Lower leg skin (tissue), 4 donors: ENCODE measurements at regions not wholly inside any gene's neighbourhood (a gene's known extent, or its start where the extent isn't known, plus 50 kb on each side); places are given as distances from the start of the nearest gene placed in this dataset.

Source experiments
- DNase-seq, 2 donors: peaks; one replicate each; pipeline ENCODE4 v3.0.0-alpha.2; 2019; ENCODE audit warnings: low spot score in 2 of 2
- H3K4me3 ChIP-seq: fragments of 200-600 bp; sonication (generic); 2 replicates; pipeline ENCODE4 v1.5.1; 2017; ENCODE audit warnings: mild to moderate bottlenecking, low read depth; ENCODE audit not compliant: poor library complexity, severe bottlenecking
- POLR2A ChIP-seq, 2 donors: fragments of 450-650 bp; IDR thresholded peaks; one replicate each; pipeline ENCODE4 v1.6.1; 2016 to 2017; ENCODE audit warnings: antibody characterized with exemption in 2 of 2, mild to moderate bottlenecking in 1 of 2, moderate library complexity in 1 of 2
- WGBS, 2 donors: methylation state at CpG; one replicate each; pipeline ENCODE4 v1.1.5; 2018; 5-methylcytosine and 5-hydroxymethylcytosine counted together
- intact Hi-C: fragments of 100-400 bp; cut with DNase I; formaldehyde crosslinking; loops from one replicate; pipeline ENCODE4 v1.15.0; 2023; ENCODE audit warnings: low total_unique reads
- TF ChIP-seq, protein P1 (sequence below), 3 donors: fragments of 450-650 bp; IDR thresholded peaks; one replicate each; pipeline ENCODE4 v1.5.1; 2016; ENCODE audit warnings: antibody characterized with exemption in 3 of 3, mild to moderate bottlenecking in 3 of 3, moderate library complexity in 2 of 3

- 86 to 87% methylated on average over 2 of the region's 2 CpGs for WGBS, 2 donors
- H3K4me3 ChIP-seq, result no peak overlapping the region
- no peak for TF ChIP-seq POLR2A (IDR thresholded peaks at IDR 0.05)
- TF ChIP-seq, protein P1, sequence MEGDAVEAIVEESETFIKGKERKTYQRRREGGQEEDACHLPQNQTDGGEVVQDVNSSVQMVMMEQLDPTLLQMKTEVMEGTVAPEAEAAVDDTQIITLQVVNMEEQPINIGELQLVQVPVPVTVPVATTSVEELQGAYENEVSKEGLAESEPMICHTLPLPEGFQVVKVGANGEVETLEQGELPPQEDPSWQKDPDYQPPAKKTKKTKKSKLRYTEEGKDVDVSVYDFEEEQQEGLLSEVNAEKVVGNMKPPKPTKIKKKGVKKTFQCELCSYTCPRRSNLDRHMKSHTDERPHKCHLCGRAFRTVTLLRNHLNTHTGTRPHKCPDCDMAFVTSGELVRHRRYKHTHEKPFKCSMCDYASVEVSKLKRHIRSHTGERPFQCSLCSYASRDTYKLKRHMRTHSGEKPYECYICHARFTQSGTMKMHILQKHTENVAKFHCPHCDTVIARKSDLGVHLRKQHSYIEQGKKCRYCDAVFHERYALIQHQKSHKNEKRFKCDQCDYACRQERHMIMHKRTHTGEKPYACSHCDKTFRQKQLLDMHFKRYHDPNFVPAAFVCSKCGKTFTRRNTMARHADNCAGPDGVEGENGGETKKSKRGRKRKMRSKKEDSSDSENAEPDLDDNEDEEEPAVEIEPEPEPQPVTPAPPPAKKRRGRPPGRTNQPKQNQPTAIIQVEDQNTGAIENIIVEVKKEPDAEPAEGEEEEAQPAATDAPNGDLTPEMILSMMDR (IDR thresholded peaks at IDR 0.05), result no peak
- DNase-seq, result no peak
- intact Hi-C loops, result no loop called here
Measured at GRCh38 chr9:118729981-118730380, 639.3 kb downstream of the BRINP1 start.

GRCh38 chr9:118732998-118733397, 636.2 kb downstream of the BRINP1 start:
- TF ChIP-seq, protein P1 (IDR thresholded peaks at IDR 0.05), result no peak
- TF ChIP-seq POLR2A (IDR thresholded peaks at IDR 0.05), result no peak
- WGBS, 2 donors, result 0 to 43% methylated on average over 1 of the region's 1 CpG

GRCh38 chr9:118734696-118735095, 634.5 kb downstream of the BRINP1 start:
- no peak overlapping the region for H3K4me3 ChIP-seq
- TF ChIP-seq POLR2A (IDR thresholded peaks at IDR 0.05), result no peak
- TF ChIP-seq, protein P1 (IDR thresholded peaks at IDR 0.05), result no peak
- intact Hi-C loops, result no loop called here
- 39 to 41% methylated on average over 2 of the region's 2 CpGs for WGBS, 2 donors
- DNase-seq, result no peak

More at GRCh38 chr9:118732998-118733397, 636.2 kb downstream of the BRINP1 start:
- intact Hi-C loops, result no loop called here
- no peak overlapping the region for H3K4me3 ChIP-seq
- no peak for DNase-seq

DNA sequence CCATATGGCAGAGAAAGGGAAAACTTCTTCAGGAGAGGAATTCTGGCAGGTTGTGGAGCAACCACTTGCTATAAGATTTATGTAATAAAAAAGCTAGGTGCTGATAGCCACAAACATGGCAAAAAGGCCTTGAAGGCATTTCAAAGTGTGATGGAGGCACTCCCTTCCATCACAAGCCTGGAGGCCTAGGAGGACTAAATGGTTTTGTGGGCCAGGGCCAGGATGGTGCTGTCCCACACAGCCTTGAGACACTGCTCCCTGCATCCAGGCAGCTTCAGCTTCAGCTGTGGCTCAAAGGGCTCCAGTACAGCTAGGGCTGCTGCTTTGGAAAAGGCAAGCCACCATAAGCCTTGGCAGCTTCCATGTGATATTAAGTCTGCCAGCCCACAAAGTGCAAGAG, 632.8 kb downstream of the BRINP1 start:
- H3K4me3 ChIP-seq, result no peak overlapping the region
- intact Hi-C loops, result no loop called here
- DNase-seq, result no peak
- no peak for TF ChIP-seq POLR2A (IDR thresholded peaks at IDR 0.05)
- TF ChIP-seq, protein P1 (IDR thresholded peaks at IDR 0.05), result no peak

DNA sequence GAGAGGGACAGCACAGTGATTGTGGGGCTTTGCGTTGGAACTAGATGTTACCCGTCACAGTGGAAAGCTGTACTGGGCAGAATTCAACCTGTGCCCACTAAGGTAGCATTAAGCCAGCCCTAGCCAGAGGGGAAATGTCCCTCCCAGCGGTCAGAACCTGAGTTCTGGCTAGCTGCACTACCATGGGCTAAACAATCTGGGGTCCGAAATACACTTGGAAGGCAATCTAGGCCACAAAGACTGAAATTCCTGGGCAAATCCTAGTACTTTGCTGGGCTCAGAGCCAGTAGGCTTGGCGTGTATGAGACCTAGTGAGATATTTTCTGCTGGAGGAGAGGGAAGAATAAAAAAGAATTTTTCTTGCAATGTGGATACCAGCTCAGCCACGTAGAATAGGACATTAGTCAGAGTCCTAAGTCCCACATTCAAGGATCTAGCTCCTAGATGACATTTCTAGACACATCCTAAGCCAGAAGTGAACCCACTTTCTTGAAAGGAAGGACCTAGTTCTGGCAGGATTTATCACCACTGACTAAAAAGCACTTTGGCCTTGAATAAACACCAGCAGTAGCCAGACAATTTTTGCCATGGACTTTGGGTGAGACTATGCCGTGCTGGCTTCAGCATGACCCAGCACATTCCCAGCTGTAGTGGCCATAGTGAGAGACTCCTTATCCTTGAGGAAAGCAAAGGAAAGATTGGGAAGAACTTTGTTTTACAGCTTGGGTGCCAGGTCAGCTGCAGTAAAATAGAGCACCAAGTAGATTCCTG, 618.0 kb downstream of the BRINP1 start:
- TF ChIP-seq, protein P1 (IDR thresholded peaks at IDR 0.05), result no peak
- no peak for TF ChIP-seq POLR2A (IDR thresholded peaks at IDR 0.05)
- H3K4me3 ChIP-seq, result no peak overlapping the region
- WGBS, 2 donors, result 73 to 87% methylated on average over 7 of the region's 7 CpGs
- DNase-seq, result no peak
- intact Hi-C loops, result no loop called here

- TF ChIP-seq, protein P1 (IDR thresholded peaks at IDR 0.05), result no peak
- TF ChIP-seq POLR2A (IDR thresholded peaks at IDR 0.05), result no peak
- H3K4me3 ChIP-seq, result no peak overlapping the region
- 76 to 81% methylated on average over 3 of the region's 3 CpGs for WGBS, 2 donors
- intact Hi-C loops, result no loop called here
- no peak for DNase-seq
Measured at GRCh38 chr9:118751848-118752223, 617.4 kb downstream of the BRINP1 start.
